H9 (cell line): ENCODE measurements at regions not wholly inside any gene's neighbourhood (a gene's known extent, or its start where the extent isn't known, plus 50 kb on each side); places are given as distances from the start of the nearest gene placed in this dataset.

ENCODE experiments used
- DNase-seq: peaks from one replicate; pipeline ENCODE4 v3.0.0-alpha.2; 2017
- H2AFZ ChIP-seq: one replicate; pipeline ENCODE4 v1.6.1; 2013; ENCODE audit warnings: mild to moderate bottlenecking, low read length, control low read depth, moderate library complexity
- H2AK5ac ChIP-seq: 2 replicates; pipeline ENCODE4 v1.6.1; 2013; ENCODE audit warnings: low read length, control low read depth, mixed read lengths; ENCODE audit not compliant: insufficient read length
- H2BK120ac ChIP-seq: one replicate; pipeline ENCODE4 v1.6.1; 2013; ENCODE audit warnings: low read depth, mild to moderate bottlenecking, low read length, control low read depth, inconsistent platforms; ENCODE audit not compliant: poor library complexity, severe bottlenecking
- H2BK12ac ChIP-seq: 2 replicates; pipeline ENCODE4 v1.6.1; 2013; ENCODE audit warnings: low read length, control low read depth, mixed read lengths, low read depth; ENCODE audit not compliant: insufficient read length
- H2BK15ac ChIP-seq: 2 replicates; pipeline ENCODE4 v1.6.1; 2013; ENCODE audit warnings: low read depth, low read length, control low read depth
- H2BK20ac ChIP-seq: one replicate; pipeline ENCODE4 v1.6.1; 2013; ENCODE audit warnings: low read depth, mild to moderate bottlenecking, low read length, control low read depth, inconsistent platforms; ENCODE audit not compliant: poor library complexity, severe bottlenecking
- H2BK5ac ChIP-seq: 2 replicates; pipeline ENCODE4 v1.6.1; 2013; ENCODE audit warnings: low read length, control low read depth, mixed read lengths; ENCODE audit not compliant: insufficient read length
- H3K14ac ChIP-seq: 2 replicates; pipeline ENCODE4 v1.6.1; 2013; ENCODE audit warnings: low read length, control low read depth; ENCODE audit not compliant: insufficient read depth
- H3K18ac ChIP-seq: 2 replicates; pipeline ENCODE4 v1.6.1; 2013; ENCODE audit warnings: low read depth, mild to moderate bottlenecking, mixed read lengths, low read length, control low read depth; ENCODE audit not compliant: insufficient read length
- H3K23ac ChIP-seq: 2 replicates; pipeline ENCODE4 v1.6.1; 2013; ENCODE audit warnings: low read length, control low read depth, mixed read lengths, low read depth; ENCODE audit not compliant: insufficient read length
- H3K23me2 ChIP-seq: 2 replicates; pipeline ENCODE4 v1.6.1; 2013; ENCODE audit warnings: low read depth, mild to moderate bottlenecking, mixed read lengths, low read length, control low read depth; ENCODE audit not compliant: insufficient read length, poor library complexity, severe bottlenecking
- H3K27ac ChIP-seq: 2 replicates; pipeline ENCODE4 v1.5.1; 2013; ENCODE audit warnings: low read length, control low read depth, mixed read lengths, low read depth; ENCODE audit not compliant: insufficient read length
- H3K27me3 ChIP-seq: 2 replicates; pipeline ENCODE4 v1.6.1; 2013; ENCODE audit warnings: low read length, control low read depth, inconsistent platforms; ENCODE audit not compliant: insufficient read depth
- H3K4ac ChIP-seq: 2 replicates; pipeline ENCODE4 v1.6.1; 2013; ENCODE audit warnings: low read depth, mild to moderate bottlenecking, control low read depth, inconsistent platforms, low read length, moderate library complexity
- H3K4me1 ChIP-seq: 2 replicates; pipeline ENCODE4 v1.6.1; 2013; ENCODE audit warnings: low read length, control low read depth, inconsistent platforms; ENCODE audit not compliant: insufficient read depth
- H3K4me2 ChIP-seq: 2 replicates; pipeline ENCODE4 v1.6.1; 2013; ENCODE audit warnings: low read length, control low read depth, mixed read lengths; ENCODE audit not compliant: insufficient read length, insufficient read depth
- H3K56ac ChIP-seq: 2 replicates; pipeline ENCODE4 v1.6.1; 2013; ENCODE audit warnings: low read depth, mild to moderate bottlenecking, mixed read lengths, low read length, control low read depth; ENCODE audit not compliant: insufficient read length
- H3K79me1 ChIP-seq: 2 replicates; pipeline ENCODE4 v1.6.1; 2013; ENCODE audit warnings: low read depth, mild to moderate bottlenecking, moderate library complexity, low read length, control low read depth, inconsistent platforms; ENCODE audit not compliant: insufficient read depth, poor library complexity, severe bottlenecking
- H3K79me2 ChIP-seq: 2 replicates; pipeline ENCODE4 v1.6.1; 2013; ENCODE audit warnings: low read length, control low read depth, inconsistent platforms; ENCODE audit not compliant: insufficient read depth
- H3K9ac ChIP-seq: 2 replicates; pipeline ENCODE4 v1.6.1; 2013; ENCODE audit warnings: low read length, control low read depth, mixed read lengths; ENCODE audit not compliant: insufficient read length; ENCODE audit errors: extremely low read depth
- H3K9me3 ChIP-seq: one replicate; pipeline ENCODE4 v1.6.1; 2013; ENCODE audit warnings: low read depth, low read length, inconsistent platforms; ENCODE audit not compliant: control insufficient read depth
- H3T11ph ChIP-seq: one replicate; pipeline ENCODE4 v1.6.1; 2013; ENCODE audit warnings: mild to moderate bottlenecking, low read length, control low read depth, inconsistent platforms
- H4K20me1 ChIP-seq: one replicate; pipeline ENCODE4 v1.6.1; 2013; ENCODE audit not compliant: control insufficient read depth, insufficient read length, insufficient read depth
- H4K5ac ChIP-seq: 2 replicates; pipeline ENCODE4 v1.6.1; 2013; ENCODE audit warnings: low read depth, mild to moderate bottlenecking, mixed read lengths, low read length, control low read depth; ENCODE audit not compliant: insufficient read length
- H4K8ac ChIP-seq: replicated peaks from 2 replicates; pipeline ENCODE4 v1.6.1; 2013; ENCODE audit warnings: low read length, control low read depth, mixed read lengths, low read depth; ENCODE audit not compliant: insufficient read length
- H4K91ac ChIP-seq: 2 replicates; pipeline ENCODE4 v1.6.1; 2013; ENCODE audit warnings: low read depth, mild to moderate bottlenecking, moderate library complexity, mixed read lengths, low read length, control low read depth; ENCODE audit not compliant: insufficient read length
- H3K27ac Mint-ChIP-seq, 3 experiments: 2 replicates in 2 of 3; 3 replicates in 1 of 3; pipeline ENCODE4 v1.8.0; 2020 to 2021; ENCODE audit warnings: mixed read lengths in 3 of 3, mild to moderate bottlenecking in 1 of 3, moderate library complexity in 1 of 3
- H3K27me3 Mint-ChIP-seq: 2 replicates; pipeline ENCODE4 v1.8.0; 2021; ENCODE audit warnings: low read depth, mild to moderate bottlenecking, moderate library complexity, mixed read lengths
- H3K36me3 Mint-ChIP-seq, 3 experiments: 2 replicates in 2 of 3; 3 replicates in 1 of 3; pipeline ENCODE4 v1.8.0; 2020 to 2021; ENCODE audit warnings: low read depth in 3 of 3, mixed read lengths in 3 of 3; ENCODE audit not compliant: insufficient read depth in 1 of 3
- H3K4me1 Mint-ChIP-seq, 2 experiments: 2 replicates each; pipeline ENCODE4 v1.8.0; 2020; ENCODE audit warnings: mixed read lengths in 2 of 2
- H3K4me3 Mint-ChIP-seq, 2 experiments: 2 replicates in 1 of 2; 3 replicates in 1 of 2; pipeline ENCODE4 v1.8.0; 2020 to 2021; ENCODE audit warnings: mild to moderate bottlenecking in 2 of 2, mixed read lengths in 2 of 2, moderate library complexity in 1 of 2
- H3K9me3 Mint-ChIP-seq, 2 experiments: 2 replicates in 1 of 2; 3 replicates in 1 of 2; pipeline ENCODE4 v1.8.0; 2020; ENCODE audit warnings: mild to moderate bottlenecking in 2 of 2, mixed read lengths in 2 of 2, moderate library complexity in 1 of 2
- WGBS: extraction: QIAGEN DNeasy Blood & Tissue Kit; methylation state at CpG from one replicate; pipeline ENCODE4 v1.1.7; 2013; ENCODE audit warnings: missing lambda C conversion rate, low lambda C conversion rate, mixed read lengths; ENCODE audit not compliant: insufficient read length; ENCODE audit errors: extremely low coverage; 5-methylcytosine and 5-hydroxymethylcytosine counted together
- TF ChIP-seq, protein P1 (sequence below): fragments of 200-600 bp; sonication (generic); conservative IDR thresholded peaks from 3 replicates; pipeline ENCODE4 v1.8.0; 2021; ENCODE audit warnings: antibody characterized with exemption, mild to moderate bottlenecking

DNA sequence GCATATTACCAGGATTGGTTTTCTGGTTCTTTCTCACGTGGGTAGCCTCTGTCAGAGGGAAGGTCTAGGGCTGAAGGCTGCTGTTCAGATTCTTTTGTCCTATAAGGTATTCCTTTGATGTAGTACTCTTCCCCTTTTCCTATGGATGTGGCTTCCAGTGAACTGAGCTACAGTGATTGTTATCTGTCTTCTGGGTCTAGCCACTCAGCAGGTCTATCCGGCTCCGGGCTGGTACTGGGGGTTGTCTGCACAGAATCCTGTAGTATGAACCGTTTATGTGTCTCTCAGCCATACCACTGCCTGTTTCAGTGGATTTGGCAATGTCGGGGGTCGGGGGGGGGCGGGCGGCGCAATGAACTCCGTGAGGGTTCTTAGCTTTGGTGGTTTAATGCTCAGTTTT is 84.5 kb upstream of the C10orf90 start:
- Histone ChIP-seq H3K9ac (no peak overlapping the region), H3K23ac (no peak overlapping the region), H2AK5ac (no peak overlapping the region), H2AFZ (no peak overlapping the region), H2BK5ac (no peak overlapping the region), H3K14ac (no peak overlapping the region), H2BK120ac (no peak overlapping the region), H3T11ph (no peak overlapping the region), H4K8ac (no peak overlapping the region), H4K20me1 (no peaks in the 10 kb centered on the region), H3K9me3 (no peaks in the 10 kb centered on the region), H3K4me2 (no peak overlapping the region), H3K27me3 (no peaks in the 10 kb centered on the region), H2BK12ac (no peak overlapping the region), H4K5ac (no peak overlapping the region), H3K79me2 (no peaks in the 10 kb centered on the region), H3K27ac (no peak overlapping the region), H3K56ac (no peak overlapping the region), H2BK15ac (no peak overlapping the region), H3K4ac (no peak overlapping the region), H2BK20ac (no peak overlapping the region), H3K23me2 (no peaks in the 10 kb centered on the region), H4K91ac (no peak overlapping the region), H3K18ac (no peak overlapping the region), H3K79me1 (no peaks in the 10 kb centered on the region), H3K4me1 (no peaks in the 10 kb centered on the region)
- no peak overlapping the region for H3K4me3 Mint-ChIP-seq
- no CpG with 5 or more reads among the region's 10 CpGs for WGBS
- peaks cover 8 to 10% of the 10 kb centered on the region in 2 experiments; a peak in 4 of 5 replicates for H3K9me3 Mint-ChIP-seq
- peaks cover 4 to 6% of the 10 kb centered on the region in 2 experiments for H3K4me1 Mint-ChIP-seq
- H3K36me3 Mint-ChIP-seq = peaks cover 0 to 9% (median 2%) of the 10 kb centered on the region in 3 experiments; a peak in 3 of 7 replicates
- no peak overlapping the region for H3K27ac Mint-ChIP-seq
- no peak for DNase-seq
- TF ChIP-seq, protein P1, sequence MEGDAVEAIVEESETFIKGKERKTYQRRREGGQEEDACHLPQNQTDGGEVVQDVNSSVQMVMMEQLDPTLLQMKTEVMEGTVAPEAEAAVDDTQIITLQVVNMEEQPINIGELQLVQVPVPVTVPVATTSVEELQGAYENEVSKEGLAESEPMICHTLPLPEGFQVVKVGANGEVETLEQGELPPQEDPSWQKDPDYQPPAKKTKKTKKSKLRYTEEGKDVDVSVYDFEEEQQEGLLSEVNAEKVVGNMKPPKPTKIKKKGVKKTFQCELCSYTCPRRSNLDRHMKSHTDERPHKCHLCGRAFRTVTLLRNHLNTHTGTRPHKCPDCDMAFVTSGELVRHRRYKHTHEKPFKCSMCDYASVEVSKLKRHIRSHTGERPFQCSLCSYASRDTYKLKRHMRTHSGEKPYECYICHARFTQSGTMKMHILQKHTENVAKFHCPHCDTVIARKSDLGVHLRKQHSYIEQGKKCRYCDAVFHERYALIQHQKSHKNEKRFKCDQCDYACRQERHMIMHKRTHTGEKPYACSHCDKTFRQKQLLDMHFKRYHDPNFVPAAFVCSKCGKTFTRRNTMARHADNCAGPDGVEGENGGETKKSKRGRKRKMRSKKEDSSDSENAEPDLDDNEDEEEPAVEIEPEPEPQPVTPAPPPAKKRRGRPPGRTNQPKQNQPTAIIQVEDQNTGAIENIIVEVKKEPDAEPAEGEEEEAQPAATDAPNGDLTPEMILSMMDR = no peak
- peaks cover 3% of the 10 kb centered on the region; the same call in 1 of the 2 replicates for H3K27me3 Mint-ChIP-seq
